NT2/D1 (cell line): ENCODE measurements at regions not wholly inside any gene's neighbourhood (a gene's known extent, or its start where the extent isn't known, plus 50 kb on each side); places are given as distances from the start of the nearest gene placed in this dataset.
"Not testable (repeated sequence)": the region's sequence is repeated elsewhere in the genome, so short reads cannot be mapped to it uniquely, and the experiment has no call there.

Experiments used
- SUZ12 ChIP-seq: IDR thresholded peaks from 2 replicates; pipeline ENCODE4 v1.6.1; 2011; ENCODE audit not compliant: insufficient read length, insufficient read depth; ENCODE audit errors: extremely low read depth
- ZNF274 ChIP-seq: IDR thresholded peaks from 2 replicates; pipeline ENCODE4 v1.6.1; 2011; ENCODE audit warnings: mild to moderate bottlenecking, low read depth, low read length

DNA sequence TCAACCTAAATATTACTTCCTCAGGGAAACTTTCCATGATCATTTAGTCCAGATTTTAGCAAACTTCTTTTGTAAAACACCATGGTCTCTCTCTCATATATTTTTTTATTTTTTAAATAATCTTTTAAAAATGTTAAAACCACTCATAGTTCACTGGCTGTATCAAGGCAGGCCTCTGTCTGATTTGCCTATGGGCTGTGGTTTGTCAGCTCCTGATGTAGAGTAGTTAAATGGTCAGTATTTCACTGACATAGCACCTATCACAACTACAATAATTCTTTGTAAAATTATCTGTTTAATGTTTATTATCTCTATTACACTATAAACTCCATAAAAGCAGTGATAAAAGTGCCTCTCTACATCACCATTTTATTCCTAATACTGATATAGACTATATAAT lies 108.9 kb downstream of the DDX11 start:
- not testable (repeated sequence) for TF ChIP-seq ZNF274, SUZ12
